ENCODE measurements at regions not wholly inside any gene's neighbourhood (a gene's known extent, or its start where the extent isn't known, plus 50 kb on each side); places are given as distances from the start of the nearest gene placed in this dataset.

GRCh38 chr10:60502621-60503020 is 112.9 kb upstream of the ANK3 start:
- TF ChIP-seq RAD21 (IDR thresholded peaks at IDR 0.05; ENCODE audit: low read depth) (no peak), EP300 (IDR thresholded peaks at IDR 0.05; ENCODE audit: borderline replicate concordance) (no peak), REST (IDR thresholded peaks at IDR 0.05; ENCODE audit: low read depth) (no peak), TAF1 (IDR thresholded peaks at IDR 0.05; ENCODE audit: low read depth) (no peak), TEAD4 (IDR thresholded peaks at IDR 0.05) (no peak), TCF12 (IDR thresholded peaks at IDR 0.05; ENCODE audit: low read depth) (no peak), YY1 (IDR thresholded peaks at IDR 0.05; ENCODE audit: low read depth) (no peak), NFIC (IDR thresholded peaks at IDR 0.05) (no peak), CREB1 (IDR thresholded peaks at IDR 0.05; ENCODE audit: low read depth) (no peak), USF1 (IDR thresholded peaks at IDR 0.05) (no peak), MAX (IDR thresholded peaks at IDR 0.05) (no peak), CEBPB (IDR thresholded peaks at IDR 0.05) (no peak), EGR1 (IDR thresholded peaks at IDR 0.05) (no peak)
